ENCODE measurements at regions not wholly inside any gene's neighbourhood (a gene's known extent, or its start where the extent isn't known, plus 50 kb on each side); places are given as distances from the start of the nearest gene placed in this dataset.

GRCh38 chr12:23006413-23006812 lies 381.4 kb downstream of the ETNK1 start:
- H3K4me3 ChIP-seq (ENCODE audit: low read depth, poor library complexity, severe bottlenecking), result no peak overlapping the region
- 43 to 52% methylated on average over 2 of the region's 2 CpGs for WGBS, 2 donors
- TF ChIP-seq CTCF (IDR thresholded peaks at IDR 0.05), result no peak
- no peak for TF ChIP-seq POLR2A (IDR thresholded peaks at IDR 0.05)
- intact Hi-C loops (cut with DNase I; ENCODE audit: low total_unique reads), result no loop called here
- DNase-seq (ENCODE audit: low spot score in 2 of 2), result no peak

DNA sequence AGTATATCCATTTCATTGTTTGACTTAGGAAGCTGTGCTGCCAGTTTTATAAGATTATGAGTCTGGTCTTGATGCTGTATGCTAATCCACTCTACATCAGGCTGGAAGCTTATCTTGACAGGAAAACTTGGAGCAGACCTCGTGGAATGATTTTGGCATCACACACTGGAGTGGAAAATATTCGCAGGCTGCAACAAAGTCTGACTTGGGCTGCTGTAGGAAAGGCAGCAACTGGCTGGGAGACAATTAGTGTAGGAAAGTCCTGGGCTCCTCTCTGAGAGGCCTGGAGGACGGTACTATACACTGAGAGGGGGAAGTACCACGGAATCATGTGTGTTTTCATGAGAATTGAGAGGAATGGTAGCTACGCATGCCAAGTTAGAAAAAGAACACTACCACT lies 383.7 kb downstream of the ETNK1 start:
- intact Hi-C loops (cut with DNase I; ENCODE audit: low total_unique reads), result no loop called here
- DNase-seq (ENCODE audit: low spot score in 2 of 2), result no peak
- 20 to 33% methylated on average over 5 of the region's 5 CpGs for WGBS, 2 donors
- no peak overlapping the region for H3K4me3 ChIP-seq (ENCODE audit: low read depth, poor library complexity, severe bottlenecking)
- no peak for TF ChIP-seq POLR2A (IDR thresholded peaks at IDR 0.05)

- intact Hi-C loops (cut with DNase I; ENCODE audit: low total_unique reads), result no loop called here
- TF ChIP-seq CTCF (IDR thresholded peaks at IDR 0.05), result no peak
- no peak for TF ChIP-seq POLR2A (IDR thresholded peaks at IDR 0.05)
- H3K4me3 ChIP-seq (ENCODE audit: low read depth, poor library complexity, severe bottlenecking), result no peak overlapping the region
- DNase-seq (ENCODE audit: low spot score in 2 of 2), result no peak
Measured at GRCh38 chr12:23014749-23015148, 389.8 kb downstream of the ETNK1 start.

DNA sequence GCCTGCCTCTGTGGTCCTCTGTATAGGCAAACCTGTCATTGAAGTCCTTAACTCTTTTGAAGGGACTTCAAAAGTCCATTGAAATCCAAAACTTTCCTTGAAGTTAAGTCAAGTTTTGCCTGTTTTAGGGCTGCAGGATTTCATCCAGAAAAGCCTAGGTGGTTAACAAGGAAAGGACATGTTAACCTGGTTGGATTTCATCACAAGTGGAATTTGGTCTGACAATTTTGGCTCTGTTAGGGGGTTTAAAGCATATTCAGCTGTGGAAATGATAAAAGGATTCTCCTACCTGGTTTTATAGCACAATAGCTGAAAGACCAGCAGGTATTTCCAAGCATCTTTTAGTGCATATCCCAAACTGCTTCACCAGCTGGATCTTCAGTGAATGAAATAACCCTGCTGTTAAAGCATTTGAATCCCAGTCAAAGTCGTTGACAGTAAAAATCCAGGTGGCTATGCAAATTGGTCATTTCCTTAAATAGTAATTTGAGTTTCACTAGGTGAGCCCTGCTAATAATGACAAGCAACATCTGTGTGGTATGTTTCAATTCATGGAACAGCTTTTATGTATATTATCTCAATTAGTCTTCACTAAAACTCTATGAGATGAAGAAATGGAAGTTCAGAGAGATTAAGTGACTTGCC lies 400.5 kb downstream of the ETNK1 start:
- no peak for DNase-seq (ENCODE audit: low spot score in 2 of 2)
- no peak for TF ChIP-seq CTCF (IDR thresholded peaks at IDR 0.05)
- no peak for TF ChIP-seq POLR2A (IDR thresholded peaks at IDR 0.05)
- 43 to 68% methylated on average over 1 of the region's 1 CpG for WGBS, 2 donors
- H3K4me3 ChIP-seq (ENCODE audit: low read depth, poor library complexity, severe bottlenecking), result no peak overlapping the region
- intact Hi-C loops (cut with DNase I; ENCODE audit: low total_unique reads), result no loop called here

- no peak overlapping the region for H3K4me3 ChIP-seq (ENCODE audit: low read depth, poor library complexity, severe bottlenecking)
- TF ChIP-seq CTCF (IDR thresholded peaks at IDR 0.05) (no peak), POLR2A (IDR thresholded peaks at IDR 0.05) (no peak)
- no peak for DNase-seq (ENCODE audit: low spot score in 2 of 2)
- WGBS, 2 donors, result 19 to 29% methylated on average over 4 of the region's 4 CpGs
- intact Hi-C loops (cut with DNase I; ENCODE audit: low total_unique reads), result no loop called here
Measured at GRCh38 chr12:23028158-23028802, 403.3 kb downstream of the ETNK1 start.

- no peak overlapping the region for H3K4me3 ChIP-seq (ENCODE audit: low read depth, poor library complexity, severe bottlenecking)
- DNase-seq (ENCODE audit: low spot score in 2 of 2), result no peak
- WGBS, 2 donors, result 79 to 82% methylated on average over 3 of the region's 3 CpGs
- intact Hi-C loops (cut with DNase I; ENCODE audit: low total_unique reads), result no loop called here
- TF ChIP-seq POLR2A (IDR thresholded peaks at IDR 0.05), result no peak
- no peak for TF ChIP-seq CTCF (IDR thresholded peaks at IDR 0.05)
Measured at GRCh38 chr12:23029185-23029584, 404.2 kb downstream of the ETNK1 start.

Data from lower leg skin (tissue), 4 donors.